Ovary (tissue), 7 donors: ENCODE measurements at regions not wholly inside any gene's neighbourhood (a gene's known extent, or its start where the extent isn't known, plus 50 kb on each side); places are given as distances from the start of the nearest gene placed in this dataset.
"Not testable (repeated sequence)": the region's sequence is repeated elsewhere in the genome, so short reads cannot be mapped to it uniquely, and the experiment has no call there.

Experiments
- DNase-seq, 5 donors: peaks; one replicate each; pipeline ENCODE4 v3.0.0-alpha.2; 2019 to 2020
- H3K27ac ChIP-seq, 2 donors: fragments of 200-600 bp; one replicate each; pipeline versions ENCODE4 v1.5.1 to v1.8.0; 2019 to 2022
- H3K27me3 ChIP-seq: fragments of 200-600 bp; one replicate; pipeline ENCODE4 v1.8.0; 2022
- H3K36me3 ChIP-seq: fragments of 200-600 bp; sonication (generic); one replicate; pipeline ENCODE4 v1.5.1; 2019
- H3K4me1 ChIP-seq: one replicate; pipeline ENCODE4 v1.8.1; 2013; ENCODE audit warnings: mild to moderate bottlenecking, moderate library complexity; ENCODE audit not compliant: insufficient read depth
- H3K4me3 ChIP-seq: fragments of 200-600 bp; sonication (generic); one replicate; pipeline ENCODE4 v1.5.1; 2017
- H3K9me3 ChIP-seq, 2 donors: fragments of 200-600 bp in 1 of 2; sonication (generic) in 1 of 2; one replicate each; pipeline versions ENCODE4 v1.5.1 to v1.8.1; 2013 to 2019; ENCODE audit warnings: mild to moderate bottlenecking in 1 of 2, moderate library complexity in 1 of 2
- EP300 ChIP-seq: sonication (generic); formaldehyde crosslinking; IDR thresholded peaks from one replicate; pipeline ENCODE4 v1.6.1; 2017; ENCODE audit warnings: antibody characterized with exemption
- POLR2A ChIP-seq: fragments of 450-650 bp; IDR thresholded peaks from one replicate; pipeline ENCODE4 v1.6.1; 2017; ENCODE audit warnings: antibody characterized with exemption, mild to moderate bottlenecking, moderate library complexity
- WGBS, 3 donors: extraction: QIAGEN DNeasy Blood & Tissue Kit in 1 of 3; methylation state at CpG; one replicate each; pipeline versions ENCODE4 v1.1.5 to v1.1.7; 2013 to 2017; 5-methylcytosine and 5-hydroxymethylcytosine counted together
- intact Hi-C, 4 donors: fragments of 100-400 bp; cut with DNase I; formaldehyde crosslinking; loops; one replicate each; pipeline versions ENCODE4 v1.11.0 to v1.15.1; 2022 to 2023
- TF ChIP-seq, protein P1 (sequence below), 3 donors: fragments of 450-650 bp in 2 of 3; fragments of 200-600 bp in 1 of 3; IDR thresholded peaks; one replicate each; pipeline versions ENCODE4 v1.5.1 to v1.8.0; 2016 to 2022; ENCODE audit warnings: antibody characterized with exemption in 3 of 3, mild to moderate bottlenecking in 1 of 3
- donor health status: DM: no; HTN: no; CAD: no; lungs with moderate emphysema.
- donor health status: DM: no; HTN: no; CAD: no.
- donor health status: Bipolar disorder and iron deficiency.
- donor health status: DM: no; HTN: no; CAD: no.
- donor health status: DM: yes; HTN: yes; CAD: no.

DNA sequence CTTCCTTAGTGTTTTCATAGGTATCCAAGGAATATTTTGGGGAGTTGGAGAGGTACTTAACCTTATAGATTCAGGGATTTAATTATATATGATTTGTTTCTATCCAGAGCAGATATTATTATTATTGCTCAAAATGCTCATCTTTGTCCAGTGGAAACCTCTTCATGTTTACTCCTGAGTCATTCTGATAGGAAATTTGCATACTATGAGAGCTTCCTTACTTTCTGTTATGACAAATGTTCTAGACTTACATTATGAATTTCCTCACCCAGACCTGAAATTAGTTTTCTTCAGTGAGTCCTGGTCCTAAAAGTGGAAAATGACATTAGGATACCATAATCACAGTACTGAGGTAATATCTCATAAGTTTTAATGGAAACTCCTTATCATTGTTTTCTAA, 57.5 kb upstream of the PLPPR5 start:
- no peak for DNase-seq
- TF ChIP-seq EP300, result no peak
- TF ChIP-seq POLR2A, result no peak
- TF ChIP-seq, protein P1, sequence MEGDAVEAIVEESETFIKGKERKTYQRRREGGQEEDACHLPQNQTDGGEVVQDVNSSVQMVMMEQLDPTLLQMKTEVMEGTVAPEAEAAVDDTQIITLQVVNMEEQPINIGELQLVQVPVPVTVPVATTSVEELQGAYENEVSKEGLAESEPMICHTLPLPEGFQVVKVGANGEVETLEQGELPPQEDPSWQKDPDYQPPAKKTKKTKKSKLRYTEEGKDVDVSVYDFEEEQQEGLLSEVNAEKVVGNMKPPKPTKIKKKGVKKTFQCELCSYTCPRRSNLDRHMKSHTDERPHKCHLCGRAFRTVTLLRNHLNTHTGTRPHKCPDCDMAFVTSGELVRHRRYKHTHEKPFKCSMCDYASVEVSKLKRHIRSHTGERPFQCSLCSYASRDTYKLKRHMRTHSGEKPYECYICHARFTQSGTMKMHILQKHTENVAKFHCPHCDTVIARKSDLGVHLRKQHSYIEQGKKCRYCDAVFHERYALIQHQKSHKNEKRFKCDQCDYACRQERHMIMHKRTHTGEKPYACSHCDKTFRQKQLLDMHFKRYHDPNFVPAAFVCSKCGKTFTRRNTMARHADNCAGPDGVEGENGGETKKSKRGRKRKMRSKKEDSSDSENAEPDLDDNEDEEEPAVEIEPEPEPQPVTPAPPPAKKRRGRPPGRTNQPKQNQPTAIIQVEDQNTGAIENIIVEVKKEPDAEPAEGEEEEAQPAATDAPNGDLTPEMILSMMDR (IDR thresholded peaks at IDR 0.05), result no peak
- Histone ChIP-seq H3K4me3 (no peak overlapping the region), H3K27me3 (no peaks in the 10 kb centered on the region), H3K4me1 (no peaks in the 10 kb centered on the region), H3K27ac (no peak overlapping the region), H3K9me3 (no peaks in the 10 kb centered on the region), H3K36me3 (no peaks in the 10 kb centered on the region)
- intact Hi-C loops, result no loop called here

DNA sequence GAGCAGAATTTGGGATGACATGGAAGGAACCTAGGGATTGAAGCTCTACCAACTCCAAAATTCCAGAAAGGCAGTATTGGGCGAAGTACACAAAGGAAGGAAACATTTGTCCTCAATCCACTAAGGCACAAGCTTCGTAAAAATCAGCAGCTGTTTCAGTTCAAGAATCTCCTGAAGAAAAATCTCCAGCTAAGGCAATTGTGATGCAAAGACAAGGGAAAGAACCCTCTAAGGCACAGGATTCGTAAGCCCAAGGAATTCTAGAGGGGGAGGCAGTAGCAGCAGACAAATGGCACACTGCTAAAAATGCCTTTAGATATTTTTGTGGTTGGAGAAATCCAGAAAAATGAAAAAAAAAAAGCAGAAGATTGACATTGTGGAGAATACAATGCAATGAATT, 64.5 kb upstream of the PLPPR5 start:
- Histone ChIP-seq H3K4me1 (no peaks in the 10 kb centered on the region), H3K4me3 (no peak overlapping the region), H3K36me3 (no peaks in the 10 kb centered on the region), H3K27ac (no peak overlapping the region), H3K9me3 (no peaks in the 10 kb centered on the region), H3K27me3 (no peaks in the 10 kb centered on the region)
- DNase-seq, result no peak
- 70 to 77% (median 73%) methylated on average over 3 of the region's 3 CpGs for WGBS, 3 donors
- intact Hi-C loops, result no loop called here
- TF ChIP-seq POLR2A (no peak), EP300 (no peak)
- TF ChIP-seq, protein P1 (IDR thresholded peaks at IDR 0.05), result no peak

DNA sequence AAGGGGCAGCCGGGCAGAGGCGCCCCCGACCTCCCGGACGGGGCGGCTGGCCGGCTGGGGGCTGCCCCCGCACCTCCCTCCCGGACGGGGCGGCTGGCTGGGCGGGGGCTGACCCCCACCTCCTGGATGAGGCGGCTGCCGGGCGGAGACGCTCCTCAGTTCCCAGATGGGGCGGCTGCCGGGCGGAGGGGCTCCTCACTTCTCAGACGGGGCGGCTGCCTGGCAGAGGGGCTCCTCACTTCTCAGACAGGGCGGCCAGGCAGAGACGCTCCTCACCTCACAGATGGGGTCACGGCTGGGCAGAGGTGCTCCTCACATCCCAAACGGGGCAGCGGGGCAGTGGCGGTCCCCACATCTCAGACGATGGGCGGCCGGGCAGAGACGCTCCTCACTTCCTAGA, 73.9 kb upstream of the PLPPR5 start:
- H3K27me3 ChIP-seq, H3K27ac ChIP-seq, DNase-seq, H3K36me3 ChIP-seq, H3K4me3 ChIP-seq, intact Hi-C loops, H3K9me3 ChIP-seq, H3K4me1 ChIP-seq: not testable (repeated sequence)
- 87 to 94% (median 89%) methylated on average over 24 to 31 of the region's 31 CpGs for WGBS, 3 donors

DNA sequence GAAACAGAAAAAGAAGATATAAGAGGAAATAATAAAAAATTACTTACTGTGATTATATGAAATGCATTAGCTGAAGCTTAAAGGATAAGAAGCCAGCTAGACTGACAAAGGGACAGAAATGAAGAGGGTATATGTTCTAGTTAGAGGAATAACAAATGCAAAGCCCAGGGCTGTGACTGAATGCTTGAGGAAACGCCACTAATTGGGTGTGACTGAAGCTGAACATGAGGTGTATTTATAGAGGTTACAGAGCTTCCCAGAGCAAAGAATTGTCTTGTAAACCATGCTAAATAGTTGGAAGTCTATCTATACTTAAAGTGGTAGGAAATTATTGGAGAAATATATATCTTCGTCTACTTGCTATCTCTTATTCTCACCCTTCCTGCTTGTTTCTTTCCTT, 77.7 kb upstream of the PLPPR5 start:
- H3K4me3 ChIP-seq, result no peak overlapping the region
- H3K27me3 ChIP-seq, result no peaks in the 10 kb centered on the region
- no peak for DNase-seq
- no peaks in the 10 kb centered on the region for H3K4me1 ChIP-seq
- no peak for TF ChIP-seq EP300
- TF ChIP-seq, protein P1 (IDR thresholded peaks at IDR 0.05), result no peak
- H3K36me3 ChIP-seq, result no peaks in the 10 kb centered on the region
- intact Hi-C loops, result no loop called here
- H3K9me3 ChIP-seq, result no peaks in the 10 kb centered on the region
- no peak overlapping the region for H3K27ac ChIP-seq
- WGBS, 3 donors, result 54 to 59% (median 56%) methylated on average over 2 of the region's 2 CpGs

DNA sequence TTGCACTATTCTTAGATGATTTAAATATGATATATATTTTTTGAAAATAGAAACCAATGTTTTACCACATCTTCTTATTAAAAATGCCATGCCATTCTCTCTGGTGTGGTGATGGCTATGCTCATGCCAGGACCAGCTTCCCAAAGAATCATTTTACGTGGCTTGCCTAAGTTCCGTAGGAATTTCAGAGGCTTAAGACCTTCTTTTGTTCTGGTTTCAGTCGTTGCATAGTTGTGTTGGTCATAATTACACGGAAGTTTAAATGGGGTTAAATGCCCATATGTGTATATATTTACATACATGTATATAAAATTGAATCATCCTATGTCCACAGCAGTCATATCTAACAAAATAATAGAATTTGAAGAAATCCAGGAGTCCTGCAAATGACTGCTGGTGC, 78.7 kb upstream of the PLPPR5 start:
- TF ChIP-seq POLR2A, result no peak
- TF ChIP-seq, protein P1 (IDR thresholded peaks at IDR 0.05), result no peak
- Histone ChIP-seq H3K36me3 (no peaks in the 10 kb centered on the region), H3K9me3 (no peaks in the 10 kb centered on the region), H3K27me3 (no peaks in the 10 kb centered on the region), H3K4me3 (no peak overlapping the region), H3K4me1 (no peaks in the 10 kb centered on the region), H3K27ac (no peak overlapping the region)
- intact Hi-C loops, result no loop called here
- 73 to 80% (median 77%) methylated on average over 4 of the region's 4 CpGs for WGBS, 3 donors
- no peak for DNase-seq
